ENCODE measurements at regions not wholly inside any gene's neighbourhood (a gene's known extent, or its start where the extent isn't known, plus 50 kb on each side); places are given as distances from the start of the nearest gene placed in this dataset.

- TF ChIP-seq POLR2AphosphoS5 (IDR thresholded peaks at IDR 0.05) = no peak
- no peak for TF ChIP-seq CTCF (IDR thresholded peaks at IDR 0.05)
Measured at GRCh38 chr3:159764490-159765029, 224.1 kb upstream of the IL12A start.
